ENCODE measurements at regions not wholly inside any gene's neighbourhood (a gene's known extent, or its start where the extent isn't known, plus 50 kb on each side); places are given as distances from the start of the nearest gene placed in this dataset.
"Not testable (repeated sequence)": the region's sequence is repeated elsewhere in the genome, so short reads cannot be mapped to it uniquely, and the experiment has no call there.

DNA sequence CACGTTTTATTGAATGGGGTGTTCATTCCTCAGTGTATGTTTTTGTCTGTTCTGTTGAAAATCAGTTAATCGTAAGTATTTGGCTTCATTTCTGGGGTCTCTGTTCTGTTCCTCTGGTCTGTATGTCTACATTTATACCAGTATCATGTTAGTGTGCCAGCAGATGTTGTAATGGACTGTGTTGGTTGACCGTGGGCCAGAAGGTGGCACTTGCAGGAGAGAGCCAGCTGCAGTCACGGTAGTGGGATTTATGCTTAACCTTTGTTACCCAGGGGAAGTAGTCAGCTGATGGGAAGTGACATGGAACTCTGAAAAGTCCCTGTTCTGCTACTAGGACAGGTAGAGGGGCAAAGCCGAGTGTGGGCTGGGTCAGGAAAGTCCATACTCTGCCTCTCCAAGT lies 238.3 kb upstream of the NPAP1 start:
- not testable (repeated sequence) for H3K4me3 ChIP-seq (ENCODE audit: low read depth, low read length); H3K27me3 ChIP-seq (ENCODE audit: insufficient read depth, low read depth, severe bottlenecking); H3K27ac ChIP-seq; DNase-seq; H3K9me3 ChIP-seq (ENCODE audit: severe bottlenecking); H3K36me3 ChIP-seq

DNA sequence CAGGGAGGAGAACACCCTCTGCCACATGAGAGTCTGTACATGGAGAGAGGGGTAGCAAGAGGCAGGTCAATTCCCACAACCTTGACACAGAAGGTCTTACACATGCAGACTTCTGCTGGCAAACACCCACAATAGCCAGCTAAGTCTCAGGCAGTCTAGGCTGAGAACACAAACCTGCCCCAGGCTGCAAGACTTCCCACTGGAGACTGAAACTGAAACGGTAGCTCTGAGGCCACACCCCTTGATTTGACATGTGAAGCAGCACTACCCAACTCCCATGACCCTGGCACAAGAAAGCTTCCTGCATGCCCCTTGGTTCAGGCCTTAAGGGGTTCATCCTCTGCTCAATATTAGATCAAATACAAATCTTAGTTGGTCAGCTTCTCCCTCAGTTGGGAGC lies 237.8 kb upstream of the NPAP1 start:
- DNase-seq; H3K4me3 ChIP-seq (ENCODE audit: low read depth, low read length); H3K9me3 ChIP-seq (ENCODE audit: severe bottlenecking); H3K27me3 ChIP-seq (ENCODE audit: insufficient read depth, low read depth, severe bottlenecking); H3K27ac ChIP-seq; H3K36me3 ChIP-seq: not testable (repeated sequence)

DNA sequence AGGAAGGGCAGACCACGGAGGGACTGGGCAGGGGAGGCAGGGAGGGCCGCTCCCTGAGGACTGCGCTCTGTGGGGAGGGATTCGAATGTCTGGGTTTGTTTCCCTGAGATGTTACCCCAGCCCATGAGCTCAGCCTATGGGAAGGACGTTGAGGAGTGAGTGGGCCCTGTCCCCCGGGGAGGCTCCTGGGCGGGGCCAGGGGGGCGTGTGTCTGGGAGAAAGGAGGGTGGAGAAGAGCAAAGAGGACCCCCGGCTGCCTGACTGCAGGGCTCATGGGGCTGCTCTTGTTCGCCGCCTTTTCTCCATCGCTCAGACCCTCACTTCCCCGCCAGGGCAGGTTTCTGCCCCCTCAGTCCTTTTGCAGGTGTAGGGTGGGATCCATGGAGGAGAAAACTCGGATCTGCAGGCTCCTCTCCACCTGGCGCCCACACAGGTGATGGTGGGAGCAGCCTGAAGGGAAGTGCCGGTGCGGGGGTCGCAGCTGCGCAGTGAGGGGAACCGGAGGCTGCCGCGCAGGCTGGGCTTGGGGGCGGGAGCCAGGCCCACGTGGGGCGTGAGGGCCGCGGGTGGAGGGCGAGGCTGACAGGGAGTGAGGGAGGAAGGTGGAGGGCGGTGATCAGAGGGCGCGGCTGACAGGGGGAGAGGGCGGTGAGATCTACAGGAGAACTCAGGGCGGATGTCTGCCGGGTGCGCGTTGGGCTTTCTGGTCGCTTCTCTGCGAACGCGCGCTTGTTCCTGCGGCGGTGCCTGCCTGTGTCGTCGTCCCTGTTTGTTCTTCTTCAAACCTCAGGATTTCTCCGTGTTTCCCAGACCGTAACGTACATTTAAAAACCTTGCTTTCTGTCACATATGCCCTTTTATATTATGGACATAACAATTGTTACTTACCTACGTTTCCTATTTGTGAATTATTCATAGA lies 198.2 kb upstream of the NPAP1 start:
- DNase-seq; H3K4me3 ChIP-seq (ENCODE audit: low read depth, low read length); H3K27ac ChIP-seq; H3K36me3 ChIP-seq; H3K9me3 ChIP-seq (ENCODE audit: severe bottlenecking); H3K27me3 ChIP-seq (ENCODE audit: insufficient read depth, low read depth, severe bottlenecking): not testable (repeated sequence)

DNA sequence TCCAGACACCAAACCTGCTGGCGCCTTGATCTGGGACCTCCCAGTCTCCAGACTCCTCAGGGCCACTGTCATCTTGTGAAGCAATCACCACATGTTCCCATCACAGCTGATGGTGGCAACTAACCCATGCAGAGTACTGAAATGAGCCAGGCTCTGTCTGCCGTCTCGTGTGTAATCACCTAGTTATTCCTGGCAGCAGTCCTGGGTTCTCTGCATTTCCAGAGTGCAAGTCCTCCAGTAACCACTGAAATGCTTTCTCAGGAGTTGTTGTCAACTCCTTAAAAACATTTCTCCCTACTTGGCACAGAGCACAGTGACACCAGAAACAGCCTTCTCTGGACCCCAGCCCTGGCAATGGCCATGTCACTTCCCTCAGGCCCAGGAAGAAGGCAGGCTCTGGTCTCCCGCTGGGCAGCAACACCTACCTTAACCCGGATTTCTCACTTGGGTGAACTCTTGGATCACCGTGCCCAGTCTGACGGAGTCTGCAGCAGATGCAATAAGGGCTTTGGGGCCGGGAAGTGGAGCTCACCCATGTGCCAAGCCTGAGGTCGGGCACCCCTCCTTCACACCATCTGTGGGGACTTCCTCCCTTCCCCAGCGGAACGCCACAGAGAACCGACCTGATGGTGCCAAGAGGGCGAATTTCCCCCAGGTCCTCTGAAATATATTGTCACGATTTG lies 189.5 kb upstream of the NPAP1 start:
- not testable (repeated sequence) for H3K27ac ChIP-seq; H3K36me3 ChIP-seq; DNase-seq; H3K9me3 ChIP-seq (ENCODE audit: severe bottlenecking); H3K27me3 ChIP-seq (ENCODE audit: insufficient read depth, low read depth, severe bottlenecking); H3K4me3 ChIP-seq (ENCODE audit: low read depth, low read length)

DNA sequence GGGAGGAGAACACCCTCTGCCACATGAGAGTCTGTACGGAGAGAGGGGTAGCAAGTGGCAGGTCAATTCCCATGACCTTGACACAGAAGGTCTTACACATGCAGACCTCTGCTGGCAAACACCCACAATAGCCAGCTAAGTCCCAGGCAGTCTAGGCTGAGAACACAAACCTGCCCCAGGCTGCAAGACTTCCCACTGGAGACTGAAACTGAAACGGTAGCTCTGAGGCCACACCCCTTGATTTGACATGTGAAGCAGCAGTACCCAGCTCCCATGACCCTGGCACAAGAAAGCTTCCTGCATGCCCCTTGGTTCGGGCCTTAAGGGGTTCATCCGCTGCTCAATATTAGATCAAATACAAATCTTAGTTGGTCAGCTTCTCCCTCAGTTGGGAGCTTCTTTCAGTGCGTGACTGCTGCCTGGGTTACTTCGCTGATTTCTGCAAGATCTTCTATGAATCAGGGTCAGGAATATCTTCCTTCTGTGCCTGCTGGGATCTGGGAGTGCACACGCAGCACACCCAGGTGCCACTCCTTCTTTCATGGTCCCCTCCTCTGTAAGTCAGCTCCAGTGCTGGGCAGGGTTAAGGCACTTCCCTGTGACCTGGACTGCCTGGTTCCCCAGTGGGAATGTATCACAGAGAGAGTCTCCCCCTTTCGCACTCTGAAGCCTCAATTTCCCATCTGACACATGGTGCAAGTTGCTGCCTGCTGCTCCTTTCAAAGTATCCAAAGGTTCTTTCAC lies 187.2 kb upstream of the NPAP1 start:
- not testable (repeated sequence) for DNase-seq; H3K27ac ChIP-seq; H3K4me3 ChIP-seq (ENCODE audit: low read depth, low read length); H3K9me3 ChIP-seq (ENCODE audit: severe bottlenecking); H3K27me3 ChIP-seq (ENCODE audit: insufficient read depth, low read depth, severe bottlenecking); H3K36me3 ChIP-seq

DNA sequence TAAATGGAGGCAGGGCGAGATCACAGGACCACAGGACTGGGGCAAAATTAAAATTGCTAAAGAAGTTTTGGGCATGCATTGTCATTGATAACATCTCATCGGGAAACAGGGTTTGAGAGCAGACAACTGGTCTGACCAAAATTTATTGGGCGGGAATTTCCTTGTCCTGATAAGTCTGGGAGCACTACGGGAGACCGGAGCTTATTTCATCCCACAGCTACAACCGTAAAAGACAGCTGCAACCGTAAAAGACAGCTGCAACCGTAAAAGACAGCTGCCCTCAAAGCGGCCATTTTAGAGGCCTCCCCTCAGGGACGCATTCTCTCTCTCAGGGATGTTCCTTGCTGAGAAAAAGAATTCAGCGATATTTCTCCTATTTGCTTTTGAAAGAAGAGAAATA lies 170.4 kb upstream of the NPAP1 start:
- DNase-seq; H3K27ac ChIP-seq; H3K27me3 ChIP-seq (ENCODE audit: insufficient read depth, low read depth, severe bottlenecking); H3K4me3 ChIP-seq (ENCODE audit: low read depth, low read length); H3K9me3 ChIP-seq (ENCODE audit: severe bottlenecking); H3K36me3 ChIP-seq: not testable (repeated sequence)

DNA sequence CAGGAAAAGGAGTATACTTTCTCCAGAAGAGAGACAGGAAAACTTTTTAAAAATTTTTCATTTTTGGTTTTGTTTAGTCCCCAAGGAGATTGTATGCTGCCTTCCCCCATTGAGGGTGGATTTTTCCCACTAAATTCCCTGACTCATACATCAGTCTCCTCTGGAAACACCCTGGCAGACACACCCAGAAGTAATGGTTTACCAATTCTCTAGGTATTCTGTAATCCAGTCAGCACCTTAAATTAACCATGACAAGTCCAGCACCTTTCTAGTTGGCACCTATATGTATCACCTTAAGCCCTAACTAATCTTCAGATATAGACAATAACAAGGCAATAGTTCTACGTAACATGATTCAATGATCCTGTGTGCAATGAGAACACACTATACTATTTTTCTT lies 165.9 kb upstream of the NPAP1 start:
- H3K36me3 ChIP-seq; H3K27me3 ChIP-seq (ENCODE audit: insufficient read depth, low read depth, severe bottlenecking); H3K9me3 ChIP-seq (ENCODE audit: severe bottlenecking); DNase-seq; H3K4me3 ChIP-seq (ENCODE audit: low read depth, low read length); H3K27ac ChIP-seq: not testable (repeated sequence)

DNA sequence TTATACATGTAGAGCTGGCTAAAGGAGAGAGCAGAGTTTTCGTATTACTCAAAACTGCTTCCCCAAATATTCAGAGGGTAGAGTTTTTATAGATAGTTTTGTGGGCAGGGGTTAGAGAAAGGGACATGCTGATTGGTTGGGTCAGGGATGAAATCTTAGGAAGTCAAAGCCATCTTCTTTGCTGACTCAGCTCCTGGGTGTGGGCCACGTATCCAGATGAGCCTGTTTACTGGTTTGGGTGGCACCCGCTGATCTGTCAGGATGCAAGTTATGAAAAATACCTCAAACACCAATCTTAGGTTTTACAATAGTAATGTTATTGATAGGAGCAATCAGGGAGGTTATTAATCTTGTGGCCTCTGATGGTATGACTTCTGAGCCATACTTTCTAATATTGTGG lies 164.0 kb upstream of the NPAP1 start:
- H3K27ac ChIP-seq; H3K36me3 ChIP-seq; H3K9me3 ChIP-seq (ENCODE audit: severe bottlenecking); DNase-seq; H3K4me3 ChIP-seq (ENCODE audit: low read depth, low read length); H3K27me3 ChIP-seq (ENCODE audit: insufficient read depth, low read depth, severe bottlenecking): not testable (repeated sequence)

DNA sequence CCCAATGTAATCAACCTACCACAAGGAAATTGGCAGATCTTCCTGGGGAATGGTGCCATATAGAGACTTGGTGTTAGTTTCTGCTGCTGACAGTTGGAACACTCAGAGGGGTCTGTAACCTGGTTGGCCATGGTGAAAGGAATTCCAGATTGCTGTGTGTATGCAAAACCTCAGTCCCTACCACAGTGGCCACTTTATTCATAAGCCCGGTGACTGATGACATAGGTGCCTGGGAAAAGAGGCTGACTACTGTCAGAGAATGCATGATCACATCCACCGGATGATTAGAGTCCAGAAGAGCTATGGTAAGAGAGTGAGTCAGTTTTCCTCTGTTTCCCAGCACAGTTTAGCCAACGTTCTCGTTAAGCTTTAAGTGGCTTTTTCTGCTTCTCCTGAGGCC lies 156.8 kb upstream of the NPAP1 start:
- H3K27ac ChIP-seq; H3K27me3 ChIP-seq (ENCODE audit: insufficient read depth, low read depth, severe bottlenecking); DNase-seq; H3K4me3 ChIP-seq (ENCODE audit: low read depth, low read length); H3K9me3 ChIP-seq (ENCODE audit: severe bottlenecking); H3K36me3 ChIP-seq: not testable (repeated sequence)

DNA sequence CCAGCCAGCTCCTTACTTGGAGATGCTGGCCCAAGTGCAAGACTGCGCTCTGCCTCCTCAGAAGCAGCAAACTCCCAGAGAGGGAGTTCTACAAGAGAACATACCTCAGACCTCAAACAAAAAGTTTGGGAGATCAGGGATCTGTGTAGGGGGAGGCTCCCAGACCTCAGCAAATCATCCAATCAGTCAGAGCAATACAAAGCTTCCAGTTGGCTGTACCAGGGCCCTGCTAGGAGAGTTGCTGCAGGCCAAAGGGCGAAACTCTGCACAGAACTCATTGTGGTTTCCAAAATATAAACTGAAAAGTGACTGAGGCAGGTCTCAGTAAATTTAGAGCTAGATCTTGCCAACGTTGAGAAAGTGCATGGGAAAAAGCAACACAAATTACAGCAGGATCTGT lies 144.3 kb upstream of the NPAP1 start:
- not testable (repeated sequence) for H3K27me3 ChIP-seq (ENCODE audit: insufficient read depth, low read depth, severe bottlenecking)

DNA sequence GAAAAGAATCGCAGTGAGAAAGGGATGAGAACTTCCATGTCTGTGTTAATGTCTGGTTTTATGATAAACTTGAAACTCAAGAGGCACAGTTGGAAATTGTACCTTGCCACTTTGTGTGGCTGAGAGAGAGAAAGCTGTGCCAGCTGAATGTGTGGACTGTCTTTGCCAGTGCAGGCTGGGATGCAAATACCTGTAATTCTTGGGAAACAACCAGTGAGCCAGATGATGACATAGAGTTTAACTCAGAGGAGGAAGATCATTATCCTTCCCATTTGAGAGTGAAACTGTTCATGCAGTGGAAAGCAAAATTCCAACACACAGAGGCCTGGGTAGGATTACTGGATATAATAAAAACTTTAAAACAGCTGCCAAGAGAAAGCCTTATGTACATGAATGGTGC lies 141.5 kb upstream of the NPAP1 start:
- H3K36me3 ChIP-seq; H3K27ac ChIP-seq; H3K9me3 ChIP-seq (ENCODE audit: severe bottlenecking); H3K4me3 ChIP-seq (ENCODE audit: low read depth, low read length); DNase-seq; H3K27me3 ChIP-seq (ENCODE audit: insufficient read depth, low read depth, severe bottlenecking): not testable (repeated sequence)

More for the DNA sequence above, 144.3 kb upstream of the NPAP1 start:
- H3K27ac ChIP-seq; H3K4me3 ChIP-seq (ENCODE audit: low read depth, low read length); H3K36me3 ChIP-seq; H3K9me3 ChIP-seq (ENCODE audit: severe bottlenecking); DNase-seq: not testable (repeated sequence)

DNA sequence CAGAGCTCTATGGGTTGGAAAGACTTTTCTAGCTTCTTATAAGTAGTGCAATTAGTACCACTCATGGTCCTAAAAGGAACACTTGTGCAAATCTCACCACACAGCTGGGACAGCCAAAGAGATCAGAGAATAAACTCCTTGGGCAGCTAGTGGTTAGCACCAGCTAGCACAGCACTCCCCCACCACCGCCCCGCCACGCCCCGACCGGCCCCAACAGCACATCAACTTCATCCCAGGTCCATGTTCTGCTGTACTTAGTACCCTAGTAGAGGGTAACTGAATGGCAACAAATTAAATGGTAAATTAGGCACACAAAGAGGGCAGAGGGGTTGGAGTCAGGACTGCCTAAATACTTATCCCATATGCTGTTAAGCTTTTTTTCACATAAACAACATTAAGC lies 118.3 kb upstream of the NPAP1 start:
- not testable (repeated sequence) for DNase-seq

More for the DNA sequence above, 118.3 kb upstream of the NPAP1 start:
- H3K36me3 ChIP-seq; H3K27ac ChIP-seq; H3K4me3 ChIP-seq (ENCODE audit: low read depth, low read length); H3K9me3 ChIP-seq (ENCODE audit: severe bottlenecking); H3K27me3 ChIP-seq (ENCODE audit: insufficient read depth, low read depth, severe bottlenecking): not testable (repeated sequence)
